OCI-LY7 (cell line): ENCODE measurements at regions not wholly inside any gene's neighbourhood (a gene's known extent, or its start where the extent isn't known, plus 50 kb on each side); places are given as distances from the start of the nearest gene placed in this dataset.

Source experiments
- BruUV-seq: library from RNA; stranded (reverse); fragments of 400-500 nt; replicated peaks from 2 replicates; lab custom pipeline; 2021; lab: Mats Ljungman, UMichigan
- CTCF ChIA-PET: fragments of 300-600 bp; sonication (Branson Sonifier 250); formaldehyde crosslinking; loops from one replicate; lab custom pipeline; 2022; ENCODE audit warnings: antibody characterized with exemption; ENCODE audit not compliant: unreplicated experiment; lab: Charles Lee
- POLR2A ChIA-PET: fragments of 300-600 bp; sonication (Branson Sonifier 250); formaldehyde crosslinking; loops from one replicate; lab custom pipeline; 2022; ENCODE audit warnings: antibody characterized with exemption; lab: Charles Lee
- DNase-seq: peaks from one replicate; pipeline ENCODE4 v3.0.0-alpha.2; 2015; ENCODE audit warnings: low spot score
- H2AFZ ChIP-seq: fragments of 200-600 bp; sonication (generic), shearing (Covaris generic); 2 replicates; pipeline ENCODE4 v1.6.1; 2014; ENCODE audit warnings: mild to moderate bottlenecking, antibody characterized with exemption, low read length, moderate library complexity
- H3K27ac ChIP-seq: fragments of 200-600 bp; sonication (generic); 2 replicates; pipeline ENCODE4 v1.5.1; 2014; ENCODE audit warnings: mixed run types, low read depth, mild to moderate bottlenecking, moderate library complexity, low read length, inconsistent platforms; ENCODE audit not compliant: poor library complexity, severe bottlenecking
- H3K36me3 ChIP-seq: fragments of 200-600 bp; sonication (generic); 2 replicates; pipeline ENCODE4 v1.6.1; 2014; ENCODE audit warnings: mild to moderate bottlenecking, antibody characterized with exemption, low read length, moderate library complexity, mixed read lengths; ENCODE audit not compliant: insufficient read depth
- H3K4me1 ChIP-seq: fragments of 200-600 bp; sonication (generic); 2 replicates; pipeline ENCODE4 v1.5.1; 2014; ENCODE audit warnings: mild to moderate bottlenecking, low read length; ENCODE audit not compliant: insufficient read depth, poor library complexity, severe bottlenecking
- H3K4me2 ChIP-seq: fragments of 200-600 bp; sonication (generic); 2 replicates; pipeline ENCODE4 v1.6.1; 2014; ENCODE audit warnings: mild to moderate bottlenecking, low read length
- H3K4me3 ChIP-seq: fragments of 200-600 bp; sonication (generic); 2 replicates; pipeline ENCODE4 v1.5.1; 2014; ENCODE audit warnings: mild to moderate bottlenecking, low read depth, low read length; ENCODE audit not compliant: poor library complexity, severe bottlenecking
- H3K79me2 ChIP-seq: fragments of 200-600 bp; sonication (generic); 2 replicates; pipeline ENCODE4 v1.6.1; 2016; ENCODE audit warnings: low read depth, mild to moderate bottlenecking, low read length, moderate library complexity, mixed read lengths; ENCODE audit not compliant: insufficient read depth
- H3K9me2 ChIP-seq: fragments of 200-600 bp; sonication (generic); 2 replicates; pipeline ENCODE4 v1.6.1; 2016; ENCODE audit warnings: mild to moderate bottlenecking, low read length, mixed read lengths; ENCODE audit not compliant: insufficient read depth
- H3K9me3 ChIP-seq: fragments of 200-600 bp; sonication (generic); 2 replicates; pipeline ENCODE4 v1.6.1; 2014; ENCODE audit warnings: mild to moderate bottlenecking, mixed run types, low read length, mixed read lengths
- H4K20me1 ChIP-seq: fragments of 200-600 bp; sonication (generic); 2 replicates; pipeline ENCODE4 v1.6.1; 2014; ENCODE audit warnings: mild to moderate bottlenecking, antibody characterized with exemption, low read length, moderate library complexity, mixed read lengths; ENCODE audit not compliant: insufficient read depth
- CTCF ChIP-seq: fragments of 200-600 bp; sonication (generic); conservative IDR thresholded peaks from 2 replicates; pipeline ENCODE4 v1.5.1; 2014; ENCODE audit warnings: mild to moderate bottlenecking, antibody characterized with exemption, low read length, moderate library complexity, mixed read lengths
- EZH2phosphoT487 ChIP-seq: fragments of 200-600 bp; sonication (generic); IDR thresholded peaks from 2 replicates; pipeline ENCODE4 v1.6.1; 2018; ENCODE audit warnings: low read depth, borderline replicate concordance, mild to moderate bottlenecking, mixed run types, antibody characterized with exemption, low read length, moderate library complexity, mixed read lengths
- intact Hi-C: fragments of 100-400 bp; cut with micrococcal nuclease; formaldehyde crosslinking; loops from one replicate; pipeline ENCODE4 v1.10.0; 2022; ENCODE audit not compliant: unreplicated experiment

DNA sequence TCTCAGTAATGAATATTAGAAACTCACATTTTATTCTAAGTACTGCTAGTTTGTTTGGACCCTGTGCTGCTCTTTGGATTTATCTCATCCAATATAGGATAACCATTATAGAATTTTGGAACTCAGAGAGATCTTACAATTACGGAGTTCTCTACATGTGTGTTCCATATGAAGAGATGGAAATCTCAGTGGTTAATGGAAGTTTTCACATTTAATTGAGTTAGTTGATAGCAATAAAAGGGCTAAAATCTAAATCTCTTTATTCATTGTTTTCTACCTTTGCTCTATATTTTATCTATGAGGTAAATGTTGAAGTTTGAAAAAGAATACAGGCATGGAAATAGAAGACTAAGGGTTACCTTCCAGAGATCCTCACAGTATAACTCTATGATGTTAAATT lies 558.0 kb upstream of the KIF2B start:
- BruUV-seq: no TSS peak

DNA sequence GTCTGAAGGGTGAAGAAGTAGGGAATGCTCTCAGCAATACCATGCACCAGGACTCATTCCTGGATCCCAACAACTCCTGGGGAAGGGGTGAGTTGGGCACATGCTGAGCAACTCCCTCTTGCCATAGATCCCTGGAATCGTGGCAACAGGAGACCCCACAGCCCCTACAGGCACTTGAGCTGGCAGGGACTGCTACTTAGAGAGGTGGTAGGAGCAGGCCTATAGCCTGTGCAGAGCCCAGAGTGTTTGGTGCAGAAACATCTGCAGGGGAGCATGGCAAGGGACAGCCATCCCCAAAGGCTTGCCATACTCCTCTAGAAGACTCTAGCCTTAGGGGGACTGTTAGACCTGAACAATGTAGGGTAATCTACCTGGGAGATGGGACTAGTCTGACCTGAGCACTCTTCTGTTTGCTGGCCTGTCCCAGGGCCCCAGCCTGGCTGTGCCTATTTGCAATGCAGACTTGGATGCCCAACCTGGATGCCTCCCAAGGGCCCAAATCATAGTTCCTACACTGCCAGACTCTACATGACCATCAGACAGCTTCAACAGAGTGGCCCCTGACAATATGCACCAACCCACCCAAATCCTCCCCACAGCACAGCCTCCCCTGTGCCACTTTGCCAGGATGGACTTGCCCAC lies 568.6 kb upstream of the KIF2B start:
- no peaks in the 10 kb centered on the region for H3K36me3 ChIP-seq
- DNase-seq: no peak
- H3K4me1 ChIP-seq: no peaks in the 10 kb centered on the region
- TF ChIP-seq EZH2phosphoT487: no peak
- H3K79me2 ChIP-seq: no peaks in the 10 kb centered on the region
- intact Hi-C loops: no loop called here
- no peak overlapping the region for H3K4me2 ChIP-seq
- H4K20me1 ChIP-seq: no peaks in the 10 kb centered on the region
- H3K27ac ChIP-seq: no peak overlapping the region
- no peak overlapping the region for H2AFZ ChIP-seq
- CTCF ChIA-PET: no interaction called here
- no peaks in the 10 kb centered on the region for H3K9me3 ChIP-seq
- no peak overlapping the region for H3K4me3 ChIP-seq
- POLR2A ChIA-PET: no interaction called here
- no peaks in the 10 kb centered on the region for H3K9me2 ChIP-seq
- BruUV-seq: no TSS peak

More for the DNA sequence above, 558.0 kb upstream of the KIF2B start:
- ChIA-PET CTCF (no interaction called here), POLR2A (no interaction called here)
- Histone ChIP-seq H3K4me3 (no peak overlapping the region), H3K27ac (no peak overlapping the region), H2AFZ (no peak overlapping the region), H3K36me3 (no peaks in the 10 kb centered on the region), H4K20me1 (no peaks in the 10 kb centered on the region), H3K4me1 (no peaks in the 10 kb centered on the region), H3K9me2 (no peaks in the 10 kb centered on the region), H3K4me2 (no peak overlapping the region), H3K79me2 (no peaks in the 10 kb centered on the region), H3K9me3 (no peaks in the 10 kb centered on the region)
- DNase-seq: no peak
- intact Hi-C loops: no loop called here
- TF ChIP-seq CTCF (no peak), EZH2phosphoT487 (no peak)

DNA sequence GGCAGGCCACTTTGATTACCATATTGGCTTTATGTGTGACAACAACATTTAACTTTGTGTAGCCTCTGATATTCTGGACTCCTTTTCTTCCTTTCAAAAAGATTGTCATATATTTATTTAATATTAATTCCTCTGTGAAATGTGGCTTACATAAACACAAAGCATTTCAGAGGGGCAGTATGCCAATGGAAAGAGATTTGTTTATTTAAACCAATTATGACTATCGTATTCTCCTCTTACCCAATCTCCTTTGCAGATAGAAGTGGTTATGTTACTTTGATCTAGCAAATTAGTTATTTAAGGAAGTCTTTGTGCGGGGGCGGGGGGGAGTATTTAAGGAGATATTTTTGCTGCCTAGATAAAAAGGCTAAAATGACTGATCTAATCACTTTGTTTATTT lies 573.7 kb upstream of the KIF2B start:
- no peak overlapping the region for H2AFZ ChIP-seq
- intact Hi-C loops: no loop called here
- no TSS peak for BruUV-seq
- H3K4me3 ChIP-seq: no peak overlapping the region
- no peaks in the 10 kb centered on the region for H3K36me3 ChIP-seq
- no peak for DNase-seq
- no peaks in the 10 kb centered on the region for H3K9me2 ChIP-seq
- TF ChIP-seq CTCF (no peak), EZH2phosphoT487 (no peak)
- H3K4me2 ChIP-seq: no peak overlapping the region
- H4K20me1 ChIP-seq: no peaks in the 10 kb centered on the region
- no peak overlapping the region for H3K27ac ChIP-seq
- H3K4me1 ChIP-seq: no peaks in the 10 kb centered on the region
- ChIA-PET POLR2A (no interaction called here), CTCF (no interaction called here)
- H3K9me3 ChIP-seq: no peaks in the 10 kb centered on the region
- H3K79me2 ChIP-seq: no peaks in the 10 kb centered on the region
